IPS-20b (cell line): ENCODE measurements at regions not wholly inside any gene's neighbourhood (a gene's known extent, or its start where the extent isn't known, plus 50 kb on each side); places are given as distances from the start of the nearest gene placed in this dataset.
"Not testable (repeated sequence)": the region's sequence is repeated elsewhere in the genome, so short reads cannot be mapped to it uniquely, and the experiment has no call there.

ENCODE experiments used
- H3K27ac ChIP-seq: one replicate; pipeline ENCODE4 v1.5.1; 2013; ENCODE audit warnings: low read length
- H3K27me3 ChIP-seq: 2 replicates; pipeline ENCODE4 v1.6.1; 2013; ENCODE audit warnings: mild to moderate bottlenecking, low read length, inconsistent platforms; ENCODE audit not compliant: insufficient read depth
- H3K36me3 ChIP-seq: 2 replicates; pipeline ENCODE4 v1.6.1; 2013; ENCODE audit warnings: low read depth, mild to moderate bottlenecking, inconsistent platforms, low read length, moderate library complexity; ENCODE audit not compliant: insufficient read depth
- H3K4me1 ChIP-seq: 2 replicates; pipeline ENCODE4 v1.6.1; 2013; ENCODE audit warnings: mild to moderate bottlenecking, control low read depth, inconsistent platforms, low read length, moderate library complexity; ENCODE audit not compliant: insufficient read depth
- H3K4me3 ChIP-seq: 2 replicates; pipeline ENCODE4 v1.5.1; 2013; ENCODE audit warnings: mild to moderate bottlenecking, low read length, inconsistent platforms
- H3K9ac ChIP-seq: 2 replicates; pipeline ENCODE4 v1.6.1; 2013; ENCODE audit warnings: low read depth, mild to moderate bottlenecking, inconsistent platforms, low read length, moderate library complexity
- H3K9me3 ChIP-seq: 2 replicates; pipeline ENCODE4 v1.6.1; 2013; ENCODE audit warnings: mild to moderate bottlenecking, low read depth, low read length, inconsistent platforms; ENCODE audit not compliant: insufficient read depth

DNA sequence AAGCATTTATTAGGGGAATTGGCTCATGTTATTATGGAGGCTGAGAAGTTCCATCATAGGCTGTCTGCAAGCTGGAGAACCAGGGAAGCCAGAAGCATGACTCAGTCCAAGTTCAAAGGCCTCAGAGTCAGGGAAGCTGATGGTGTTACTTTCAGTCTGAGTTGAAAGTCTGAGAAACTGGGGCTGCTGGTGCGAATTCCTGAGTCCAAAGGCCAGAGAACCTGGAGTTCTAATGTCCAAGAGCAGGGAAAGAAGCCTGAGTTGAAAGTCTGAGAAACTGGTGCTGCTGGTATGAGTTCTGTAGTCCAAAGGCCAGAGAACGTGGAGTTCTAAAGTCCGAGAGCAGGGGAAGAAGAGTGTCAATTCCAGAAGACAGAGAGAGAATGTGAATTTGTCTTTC, 641.1 kb downstream of the ISL1 start:
- Histone ChIP-seq H3K27ac (no peak overlapping the region), H3K9me3 (no peaks in the 10 kb centered on the region), H3K36me3 (no peaks in the 10 kb centered on the region), H3K27me3 (no peaks in the 10 kb centered on the region), H3K9ac (no peak overlapping the region), H3K4me1 (no peaks in the 10 kb centered on the region), H3K4me3 (no peak overlapping the region)

DNA sequence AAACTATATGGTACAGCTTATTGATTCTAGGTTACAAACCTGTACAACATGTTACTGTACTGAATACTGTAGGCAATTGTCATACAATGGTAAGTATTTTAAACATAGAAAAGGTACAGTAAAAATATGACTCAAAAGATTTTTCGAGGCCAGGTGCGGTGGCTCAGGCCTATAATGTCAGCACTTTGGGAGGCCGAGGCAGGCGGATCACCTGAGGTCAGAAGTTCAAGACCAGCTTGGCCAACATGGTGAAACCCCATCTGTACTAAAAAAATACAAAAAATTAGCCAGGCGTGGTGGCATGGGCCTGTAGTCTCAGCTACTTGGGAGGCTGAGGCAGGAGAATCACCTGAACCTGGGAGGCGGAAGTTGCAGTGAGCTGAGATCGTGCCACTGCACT, 646.6 kb downstream of the ISL1 start:
- H3K9me3 ChIP-seq, H3K4me1 ChIP-seq: not testable (repeated sequence)

DNA sequence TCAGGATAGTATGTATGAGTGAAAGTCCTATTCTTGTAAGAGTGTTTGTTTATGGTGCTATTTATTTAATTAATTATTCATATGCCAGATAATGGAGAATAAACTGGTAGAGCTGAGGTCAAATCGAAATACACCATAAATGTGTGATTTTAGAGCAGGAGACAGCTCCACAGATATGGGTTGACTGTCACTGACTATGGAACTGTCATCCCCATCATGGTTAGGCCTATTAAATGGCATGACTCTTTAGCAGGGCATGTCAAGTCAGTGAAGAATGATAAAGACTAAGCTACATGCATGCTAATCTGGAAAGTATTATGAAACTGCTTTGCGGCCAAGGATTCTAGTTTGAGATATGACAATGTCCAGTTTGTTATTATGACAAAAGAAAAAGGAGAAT, 658.6 kb downstream of the ISL1 start:
- Histone ChIP-seq H3K9ac (no peak overlapping the region), H3K9me3 (no peaks in the 10 kb centered on the region), H3K36me3 (no peaks in the 10 kb centered on the region), H3K27ac (no peak overlapping the region), H3K4me1 (peaks cover 16% of the 10 kb centered on the region; the same call in 1 of the 2 replicates), H3K27me3 (no peaks in the 10 kb centered on the region), H3K4me3 (no peak overlapping the region)

More for the DNA sequence above, 646.6 kb downstream of the ISL1 start:
- H3K4me3 ChIP-seq, H3K27ac ChIP-seq, H3K27me3 ChIP-seq, H3K36me3 ChIP-seq, H3K9ac ChIP-seq: not testable (repeated sequence)

GRCh38 chr5:52043137-52043536, 659.9 kb downstream of the ISL1 start:
- H3K36me3 ChIP-seq: no peaks in the 10 kb centered on the region
- H3K27me3 ChIP-seq: no peaks in the 10 kb centered on the region
- H3K9me3 ChIP-seq: no peaks in the 10 kb centered on the region

DNA sequence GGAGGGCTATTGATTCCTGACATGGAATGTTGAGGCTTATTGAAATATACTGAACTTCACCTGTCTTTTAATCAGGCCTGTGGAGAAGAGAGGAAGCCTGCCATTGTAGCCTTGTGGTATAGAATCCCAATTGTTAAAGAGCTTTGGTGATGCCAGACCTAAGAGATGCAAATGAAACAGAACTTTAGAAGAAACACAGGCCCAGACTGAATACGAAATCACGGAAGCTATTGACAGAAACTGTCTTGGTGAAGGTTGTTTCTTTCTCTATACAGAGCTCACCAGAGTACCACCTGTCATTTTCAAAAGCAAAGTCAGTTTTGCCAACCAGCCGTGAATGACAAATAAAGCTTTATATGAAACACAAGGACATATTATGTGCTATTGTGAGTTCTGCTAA, 660.3 kb downstream of the ISL1 start:
- H3K36me3 ChIP-seq: no peaks in the 10 kb centered on the region
- H3K27ac ChIP-seq: no peak overlapping the region
- peaks cover 16% of the 10 kb centered on the region; the same call in 1 of the 2 replicates for H3K4me1 ChIP-seq

More at GRCh38 chr5:52043137-52043536, 659.9 kb downstream of the ISL1 start:
- Histone ChIP-seq H3K4me1 (peaks cover 16% of the 10 kb centered on the region; the same call in 1 of the 2 replicates), H3K9ac (no peak overlapping the region), H3K4me3 (no peak overlapping the region), H3K27ac (no peak overlapping the region)

GRCh38 chr5:52051759-52052158, 668.5 kb downstream of the ISL1 start:
- Histone ChIP-seq H3K4me3 (no peak overlapping the region), H3K9me3 (no peaks in the 10 kb centered on the region), H3K4me1 (no peaks in the 10 kb centered on the region), H3K27me3 (no peaks in the 10 kb centered on the region), H3K27ac (no peak overlapping the region), H3K9ac (no peak overlapping the region), H3K36me3 (no peaks in the 10 kb centered on the region)

More for the DNA sequence above, 660.3 kb downstream of the ISL1 start:
- no peak overlapping the region for H3K9ac ChIP-seq
- H3K27me3 ChIP-seq: no peaks in the 10 kb centered on the region
- H3K9me3 ChIP-seq: no peaks in the 10 kb centered on the region
- peak overlapping the region; percentile 14; the same call in 1 of the 2 replicates for H3K4me3 ChIP-seq

DNA sequence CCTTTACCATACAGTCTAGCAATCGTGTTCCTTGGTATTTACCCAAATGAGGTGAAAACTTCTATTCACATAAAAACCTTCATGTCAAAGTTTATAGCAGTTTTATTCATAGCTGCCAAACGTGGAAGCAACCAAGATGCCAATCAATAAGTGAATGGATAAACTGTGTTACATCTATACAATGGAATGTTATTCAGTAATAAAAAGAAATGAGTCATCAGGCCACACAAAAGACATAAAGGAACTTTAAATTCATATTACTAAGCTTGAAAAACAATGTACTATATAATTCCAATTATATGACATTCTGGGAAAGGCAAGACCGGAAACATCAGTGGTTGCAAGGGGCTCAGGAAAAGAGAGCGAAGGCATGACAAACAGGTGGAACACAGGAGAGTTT, 679.9 kb downstream of the ISL1 start:
- no peak overlapping the region for H3K4me3 ChIP-seq
- no peak overlapping the region for H3K27ac ChIP-seq
- H3K9ac ChIP-seq: no peak overlapping the region
- H3K4me1 ChIP-seq: no peaks in the 10 kb centered on the region
- no peaks in the 10 kb centered on the region for H3K27me3 ChIP-seq
- peaks cover 3% of the 10 kb centered on the region; the same call in 1 of the 2 replicates for H3K9me3 ChIP-seq
- H3K36me3 ChIP-seq: no peaks in the 10 kb centered on the region

GRCh38 chr5:52065182-52065581, 681.9 kb downstream of the ISL1 start:
- no peak overlapping the region for H3K4me3 ChIP-seq
- no peaks in the 10 kb centered on the region for H3K27me3 ChIP-seq
- no peak overlapping the region for H3K27ac ChIP-seq
- H3K9me3 ChIP-seq: peaks cover 6% of the 10 kb centered on the region; the same call in 1 of the 2 replicates
- H3K9ac ChIP-seq: no peak overlapping the region
- no peaks in the 10 kb centered on the region for H3K36me3 ChIP-seq
- H3K4me1 ChIP-seq: no peaks in the 10 kb centered on the region

DNA sequence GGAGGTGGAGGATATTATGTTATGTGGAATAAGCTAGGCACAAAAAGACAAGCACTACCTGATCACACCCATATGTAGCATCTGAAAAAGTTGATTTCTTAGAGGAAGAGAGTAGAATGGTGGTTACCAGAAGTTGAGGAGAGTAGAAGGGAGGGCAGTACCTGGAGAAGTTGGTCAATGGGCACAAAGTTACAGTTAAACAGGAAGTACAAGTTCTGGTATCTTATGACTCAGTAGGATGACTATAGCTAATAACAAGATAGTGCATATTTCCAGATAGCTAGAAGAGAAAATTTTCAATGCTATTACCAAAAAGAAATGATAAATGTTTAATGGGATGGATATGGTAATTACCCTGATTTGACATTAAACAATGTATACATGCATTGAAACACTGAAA, 686.7 kb downstream of the ISL1 start:
- H3K27me3 ChIP-seq: no peaks in the 10 kb centered on the region; the same call in 1 of the 2 replicates
- no peak overlapping the region for H3K4me3 ChIP-seq
- no peak overlapping the region for H3K27ac ChIP-seq
- H3K4me1 ChIP-seq: no peaks in the 10 kb centered on the region
- peaks cover 6% of the 10 kb centered on the region; the same call in 1 of the 2 replicates for H3K9me3 ChIP-seq
- H3K36me3 ChIP-seq: no peaks in the 10 kb centered on the region
- no peak overlapping the region for H3K9ac ChIP-seq

DNA sequence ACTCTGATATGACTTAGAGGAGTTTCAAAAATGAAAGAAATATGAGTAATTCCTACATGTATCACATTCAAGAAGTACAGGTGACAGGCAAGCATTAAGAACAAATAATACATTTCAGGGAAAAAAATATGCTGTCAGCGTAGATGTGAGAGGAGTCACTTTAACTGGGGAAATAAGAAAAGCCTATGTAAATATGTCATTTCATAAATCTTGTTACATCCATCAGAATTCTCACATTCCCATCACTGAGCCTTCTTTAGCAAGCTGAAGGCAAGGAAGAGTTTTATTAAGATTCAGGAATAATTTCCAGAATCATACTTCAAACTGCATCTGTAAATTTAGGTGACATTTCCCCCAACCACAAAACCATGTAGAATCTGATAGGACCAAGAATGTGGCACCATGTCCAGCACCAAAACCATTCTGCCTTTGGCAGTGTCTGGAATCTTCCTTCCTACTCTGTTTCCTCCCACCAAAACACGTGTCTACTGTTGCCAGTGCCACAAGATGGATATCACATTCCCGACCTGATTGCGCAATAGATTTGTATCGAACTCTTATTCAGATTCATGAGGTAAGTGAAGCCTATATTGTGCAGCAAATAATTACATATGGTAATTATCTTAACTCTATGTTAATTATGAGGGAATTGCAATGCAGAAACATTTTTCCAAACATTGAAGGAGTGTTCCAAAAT, 690.9 kb downstream of the ISL1 start:
- Histone ChIP-seq H3K4me3 (no peak overlapping the region), H3K36me3 (no peaks in the 10 kb centered on the region), H3K9me3 (no peaks in the 10 kb centered on the region), H3K4me1 (peaks cover 10% of the 10 kb centered on the region; the same call in 1 of the 2 replicates), H3K9ac (no peak overlapping the region), H3K27ac (no peak overlapping the region), H3K27me3 (peaks cover 15% of the 10 kb centered on the region; the same call in 1 of the 2 replicates)

DNA sequence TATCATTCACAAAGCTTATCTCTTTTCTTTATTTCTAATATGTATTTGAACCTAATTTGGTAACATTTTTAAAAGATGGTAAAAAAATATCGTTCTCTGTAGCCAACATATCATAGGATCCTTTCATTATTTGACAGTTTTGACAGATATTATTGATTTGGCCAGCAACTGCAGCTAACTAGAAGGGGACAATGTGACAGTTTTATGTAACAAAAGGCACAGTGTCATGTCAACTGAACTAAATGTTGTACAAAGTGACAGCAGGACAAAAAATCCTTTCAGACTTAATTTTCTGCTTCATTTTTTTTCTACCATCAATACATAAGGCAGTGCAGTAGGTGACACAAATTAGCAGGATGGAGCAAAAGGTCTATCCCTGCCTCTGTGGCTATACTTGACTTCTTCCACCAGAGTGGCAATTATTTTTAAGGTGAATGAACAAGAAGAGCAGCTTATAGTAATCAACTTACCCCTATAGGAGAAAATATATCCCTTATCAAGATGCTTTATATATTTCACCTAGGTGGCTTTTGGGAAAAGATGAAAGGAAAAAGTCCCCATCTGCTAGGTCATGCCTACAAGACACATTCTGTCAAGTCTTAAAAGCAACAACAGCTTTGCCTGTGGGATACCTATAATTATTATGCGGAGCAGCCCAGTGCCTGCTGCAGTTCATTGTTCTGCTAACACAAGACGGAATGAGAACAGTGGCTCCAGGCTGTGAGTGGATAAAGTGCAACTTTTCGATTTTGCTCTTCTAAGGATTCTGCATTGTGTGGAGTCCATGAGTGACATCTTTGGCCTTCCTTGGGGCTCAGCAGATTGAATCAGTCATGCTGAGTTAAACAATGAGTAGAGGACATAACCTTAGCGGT, 694.9 kb downstream of the ISL1 start:
- Histone ChIP-seq H3K4me3 (no peak overlapping the region), H3K4me1 (peaks cover 11% of the 10 kb centered on the region; the same call in 1 of the 2 replicates), H3K9ac (no peak overlapping the region), H3K9me3 (no peaks in the 10 kb centered on the region), H3K27me3 (peaks cover 18% of the 10 kb centered on the region; the same call in 1 of the 2 replicates), H3K27ac (no peak overlapping the region), H3K36me3 (no peaks in the 10 kb centered on the region)
